IPS DF 19.7 (cell line): ENCODE measurements at regions not wholly inside any gene's neighbourhood (a gene's known extent, or its start where the extent isn't known, plus 50 kb on each side); places are given as distances from the start of the nearest gene placed in this dataset.
"Not testable (repeated sequence)": the region's sequence is repeated elsewhere in the genome, so short reads cannot be mapped to it uniquely, and the experiment has no call there.

Experiments used
- DNase-seq: peaks from one replicate; pipeline ENCODE4 v3.0.0-alpha.2; 2013; ENCODE audit warnings: low read depth, low spot score

GRCh38 chr6:21333715-21334114 is 259.8 kb upstream of the SOX4 start:
- DNase-seq = no peak

- DNase-seq = no peak
Measured at GRCh38 chr6:21334651-21335050, 258.9 kb upstream of the SOX4 start.

GRCh38 chr6:21335591-21335990 is 258.0 kb upstream of the SOX4 start:
- no peak for DNase-seq

- DNase-seq = no peak
Measured at GRCh38 chr6:21337263-21337662, 256.3 kb upstream of the SOX4 start.

GRCh38 chr6:21340573-21340972 is 253.0 kb upstream of the SOX4 start:
- no peak for DNase-seq

- no peak for DNase-seq
Measured at GRCh38 chr6:21341910-21342309, 251.6 kb upstream of the SOX4 start.

- no peak for DNase-seq
Measured at GRCh38 chr6:21342501-21342900, 251.1 kb upstream of the SOX4 start.

GRCh38 chr6:21345704-21346103 is 247.8 kb upstream of the SOX4 start:
- not testable (repeated sequence) for DNase-seq

DNA sequence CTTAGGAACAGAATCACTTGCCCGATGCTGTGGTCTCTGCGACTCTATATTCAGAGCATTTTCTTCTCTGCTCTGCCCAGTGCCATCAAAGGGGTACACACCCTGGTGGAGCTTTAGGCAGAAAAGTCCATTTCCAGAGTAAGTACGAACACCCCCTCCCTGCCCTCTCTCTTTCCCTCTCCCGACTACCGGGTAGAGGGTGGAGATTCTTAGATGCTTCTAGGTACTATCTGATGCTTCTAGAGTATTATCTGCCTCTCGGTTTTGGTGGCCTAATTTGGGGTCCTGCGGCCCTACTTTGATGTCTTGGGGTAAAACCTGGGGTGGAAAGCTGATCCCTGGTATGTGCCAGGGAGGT is 245.4 kb upstream of the SOX4 start:
- DNase-seq = no peak

DNA sequence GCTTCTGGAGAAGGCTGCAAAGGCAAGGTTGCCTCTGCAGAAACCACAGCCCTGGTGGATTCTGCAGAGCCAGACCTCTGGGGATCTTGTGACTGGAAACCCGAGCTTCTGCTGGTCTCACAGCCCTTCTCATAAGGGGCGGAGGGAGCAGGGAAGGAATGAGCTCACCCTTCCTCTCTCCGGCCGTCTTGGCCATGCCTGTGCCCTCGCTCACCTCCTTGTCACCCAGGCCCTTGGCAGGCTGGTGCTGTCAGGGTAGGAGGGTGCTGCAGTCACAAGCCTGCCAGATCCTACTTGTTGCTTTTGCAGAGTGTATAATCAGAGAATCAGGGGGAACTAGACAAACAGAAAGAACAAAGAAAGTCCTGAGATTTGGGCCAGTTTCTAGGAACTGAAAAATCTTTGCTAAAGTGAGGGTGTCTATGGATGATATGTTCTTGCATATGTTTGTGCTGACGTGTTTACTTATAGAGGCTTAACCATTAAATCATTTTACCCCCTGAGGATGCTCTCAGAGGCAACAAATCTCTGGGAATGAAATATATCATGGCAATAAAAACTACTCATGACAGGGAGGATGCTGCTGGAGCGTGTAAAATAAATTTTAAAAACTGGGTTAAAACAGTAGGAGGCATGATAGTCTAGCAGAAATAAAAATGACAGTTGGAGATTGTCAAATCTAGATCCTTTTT is 244.9 kb upstream of the SOX4 start:
- DNase-seq = no peak

DNA sequence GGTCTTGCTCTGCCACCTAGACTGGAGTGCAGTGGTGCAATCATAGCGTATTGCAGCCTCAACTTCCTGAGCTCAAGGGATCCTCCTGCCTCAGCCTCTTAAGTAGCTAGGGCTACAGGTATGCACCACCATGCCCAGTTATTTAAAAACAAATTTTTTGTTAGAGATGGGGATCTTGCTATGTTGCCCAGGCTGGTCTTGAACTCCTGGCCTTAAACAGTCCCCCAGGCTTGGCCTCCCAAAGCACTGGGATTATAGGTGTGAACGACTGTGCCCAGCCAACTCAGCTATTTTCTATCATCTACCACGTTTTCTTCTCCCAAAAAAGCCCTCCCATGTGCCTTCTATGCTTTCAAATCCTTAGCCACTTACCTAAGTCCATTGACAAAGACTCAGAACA is 243.7 kb upstream of the SOX4 start:
- DNase-seq = no peak

- DNase-seq = no peak
Measured at GRCh38 chr6:21350926-21351325, 242.6 kb upstream of the SOX4 start.

DNA sequence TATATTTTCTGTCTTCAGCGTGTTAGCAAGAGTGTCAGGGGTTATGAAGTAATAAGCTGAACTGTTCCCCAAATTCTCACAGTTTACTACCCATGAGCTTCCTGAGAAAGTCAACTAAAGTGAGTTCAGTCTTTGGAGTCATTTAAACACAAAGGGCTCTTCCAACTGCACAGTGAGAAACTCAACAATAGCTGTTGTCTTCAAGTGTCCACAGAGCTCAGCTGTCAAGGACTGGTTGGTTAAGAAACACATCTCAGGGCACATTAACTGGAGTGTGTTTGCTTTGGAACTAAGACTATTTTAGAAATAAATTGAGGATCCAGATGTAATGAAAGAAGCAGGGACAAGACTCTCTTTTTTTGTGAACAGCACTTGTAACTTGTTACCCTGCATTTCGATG is 241.4 kb upstream of the SOX4 start:
- DNase-seq = no peak

- no peak for DNase-seq
Measured at GRCh38 chr6:21354805-21355238, 238.7 kb upstream of the SOX4 start.

GRCh38 chr6:21355638-21356037 is 237.9 kb upstream of the SOX4 start:
- DNase-seq = no peak

DNA sequence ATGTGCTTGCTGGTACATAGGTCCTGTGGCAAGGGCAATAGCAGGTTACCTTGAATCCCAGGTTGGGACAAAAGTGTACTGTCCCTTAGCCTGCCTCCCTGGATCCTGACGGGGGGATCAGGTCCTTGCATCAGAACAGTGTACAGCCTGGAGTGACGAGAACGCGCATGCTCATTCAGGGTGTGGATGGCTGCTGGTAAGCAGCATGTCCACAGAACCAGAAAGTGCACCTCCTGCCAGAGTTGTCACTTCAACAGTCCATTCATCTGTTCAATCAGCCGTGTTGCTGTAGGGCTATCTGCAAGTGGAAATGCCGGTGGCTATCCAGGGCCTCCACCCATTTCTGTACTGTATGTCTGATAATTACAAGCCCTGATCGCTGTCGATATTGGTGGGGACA is 236.3 kb upstream of the SOX4 start:
- no peak for DNase-seq

GRCh38 chr6:21359926-21360325 is 233.6 kb upstream of the SOX4 start:
- no peak for DNase-seq

- DNase-seq = no peak
Measured at GRCh38 chr6:21360336-21360735, 233.2 kb upstream of the SOX4 start.

DNA sequence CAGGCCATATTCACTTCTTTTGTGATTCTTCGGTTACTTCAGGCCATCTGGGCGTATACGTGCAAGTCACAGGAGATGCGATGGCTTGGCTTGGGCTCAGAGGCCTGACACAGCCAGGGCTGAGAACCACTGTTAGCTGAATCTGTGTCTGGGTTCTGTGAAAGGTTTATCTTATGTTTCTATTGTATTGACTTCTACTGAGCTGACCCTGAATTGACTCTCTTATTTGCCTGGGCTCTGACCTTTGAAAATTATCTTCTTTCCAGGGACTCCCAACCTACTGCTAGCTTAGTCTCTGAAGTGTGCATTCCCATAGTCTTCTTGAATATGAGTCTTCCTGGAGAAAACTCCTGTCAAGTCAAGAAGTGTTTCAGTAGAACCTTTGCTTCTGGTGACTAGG is 226.4 kb upstream of the SOX4 start:
- no peak for DNase-seq

DNA sequence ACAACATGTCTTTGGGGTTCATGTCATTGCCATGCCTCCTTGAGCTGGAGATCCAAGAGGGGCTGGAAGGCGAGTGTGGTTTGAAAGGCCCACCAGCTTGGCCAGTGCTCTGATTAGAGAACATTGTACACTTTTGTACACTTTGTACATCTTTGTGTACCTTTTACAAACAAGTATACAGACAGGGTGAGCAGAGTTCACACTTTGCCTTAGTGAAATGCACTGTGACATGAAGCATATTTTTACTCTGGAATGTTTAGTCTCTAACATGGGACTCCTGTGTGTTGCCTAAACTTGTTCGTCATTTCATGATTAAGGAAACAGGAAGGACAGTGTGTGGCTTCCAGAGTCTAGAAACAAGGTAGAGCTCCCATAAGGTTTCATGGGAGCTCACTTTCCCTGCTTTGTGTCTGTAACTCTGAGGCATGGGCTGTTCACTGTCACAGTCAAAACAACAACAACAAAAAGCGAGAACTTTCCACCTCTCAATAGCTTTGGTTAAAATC is 225.8 kb upstream of the SOX4 start:
- DNase-seq = no peak

DNA sequence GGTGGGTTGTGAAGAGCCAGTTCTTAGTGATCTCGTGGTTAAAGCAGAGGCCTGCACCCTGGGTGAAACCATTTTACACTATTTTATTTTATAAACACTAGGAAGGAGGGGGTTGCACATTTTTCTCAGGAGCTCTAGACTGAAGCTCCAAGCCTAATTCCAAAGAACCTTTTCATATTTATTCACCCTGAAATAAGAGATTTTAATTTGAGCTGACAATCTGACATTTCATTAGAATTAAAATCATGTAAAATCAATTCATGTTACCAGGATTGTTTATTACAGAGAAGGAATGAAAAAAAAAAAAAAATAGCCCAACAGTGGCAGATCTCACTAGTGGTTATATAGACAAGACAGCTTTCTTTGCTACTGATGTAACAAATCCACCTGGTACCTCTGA is 222.5 kb upstream of the SOX4 start:
- no peak for DNase-seq

GRCh38 chr6:21371676-21372171 is 221.8 kb upstream of the SOX4 start:
- DNase-seq = no peak

DNA sequence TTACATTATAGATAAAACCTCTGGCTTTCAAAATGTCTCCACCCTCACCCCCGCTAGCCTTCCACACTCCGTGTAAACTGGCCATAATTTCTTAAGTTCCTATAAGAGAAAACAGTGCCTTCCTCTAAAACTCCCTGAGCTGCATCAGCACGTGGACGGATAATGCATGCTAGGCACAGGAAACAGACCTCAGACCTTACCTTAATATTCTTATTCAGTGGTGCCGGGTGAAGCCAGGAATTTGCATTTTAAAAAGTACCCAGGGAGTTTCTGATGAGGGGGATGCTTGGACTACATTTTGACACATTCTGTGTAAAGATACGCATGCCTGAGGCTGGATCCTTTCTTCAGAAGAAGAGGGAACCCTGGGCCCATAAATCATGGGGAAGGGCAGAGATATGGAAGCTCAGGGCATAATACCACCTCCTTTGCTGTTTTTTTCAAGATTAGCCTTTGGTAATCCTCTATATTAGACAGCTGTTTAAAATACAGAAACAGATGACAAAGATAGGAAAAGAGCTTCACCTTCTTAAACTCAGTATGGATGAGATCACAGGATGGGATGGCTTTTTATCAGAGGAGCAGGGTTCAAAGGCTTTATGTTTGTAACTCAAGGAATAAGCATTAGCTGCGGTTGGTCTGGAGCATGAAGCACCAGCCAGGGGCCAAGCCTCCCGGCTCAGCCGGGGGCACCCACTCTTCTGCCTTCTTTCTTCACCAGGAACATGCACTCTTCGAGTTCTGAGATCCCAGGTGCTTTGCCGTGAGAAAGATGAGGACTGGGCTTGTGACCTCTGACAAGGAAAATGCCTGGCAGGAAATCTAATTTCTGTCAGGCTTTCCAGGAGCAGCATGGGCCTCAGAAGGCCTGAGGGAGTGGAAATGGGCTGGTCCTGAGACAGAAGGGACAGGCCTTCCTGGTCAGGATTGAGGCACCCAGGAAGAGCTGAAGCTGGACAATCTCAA is 218.1 kb upstream of the SOX4 start:
- DNase-seq = no peak
